ENCODE measurements at regions not wholly inside any gene's neighbourhood (a gene's known extent, or its start where the extent isn't known, plus 50 kb on each side); places are given as distances from the start of the nearest gene placed in this dataset.

DNA sequence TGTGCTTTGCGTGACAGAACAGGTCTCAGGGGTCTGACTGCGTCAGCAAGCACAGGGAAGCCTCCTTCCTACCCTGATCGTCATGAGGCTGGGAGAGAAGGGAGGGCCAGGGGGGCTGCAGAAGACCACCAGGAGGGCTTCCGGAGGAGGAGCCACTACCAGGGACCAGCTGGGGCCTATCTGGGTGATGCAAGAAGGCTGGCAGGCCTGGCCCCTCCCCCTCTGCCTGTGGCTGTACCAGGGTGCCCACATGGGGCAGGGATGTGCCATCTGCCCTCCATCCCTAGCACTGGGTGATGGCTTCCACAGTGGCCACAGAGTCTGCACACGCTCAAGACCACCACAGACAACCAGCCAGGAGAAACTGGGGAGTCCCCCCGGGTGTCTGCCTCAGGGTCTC is 116.4 kb upstream of the NKX1-1 start:
- DNase-seq: no peak

DNA sequence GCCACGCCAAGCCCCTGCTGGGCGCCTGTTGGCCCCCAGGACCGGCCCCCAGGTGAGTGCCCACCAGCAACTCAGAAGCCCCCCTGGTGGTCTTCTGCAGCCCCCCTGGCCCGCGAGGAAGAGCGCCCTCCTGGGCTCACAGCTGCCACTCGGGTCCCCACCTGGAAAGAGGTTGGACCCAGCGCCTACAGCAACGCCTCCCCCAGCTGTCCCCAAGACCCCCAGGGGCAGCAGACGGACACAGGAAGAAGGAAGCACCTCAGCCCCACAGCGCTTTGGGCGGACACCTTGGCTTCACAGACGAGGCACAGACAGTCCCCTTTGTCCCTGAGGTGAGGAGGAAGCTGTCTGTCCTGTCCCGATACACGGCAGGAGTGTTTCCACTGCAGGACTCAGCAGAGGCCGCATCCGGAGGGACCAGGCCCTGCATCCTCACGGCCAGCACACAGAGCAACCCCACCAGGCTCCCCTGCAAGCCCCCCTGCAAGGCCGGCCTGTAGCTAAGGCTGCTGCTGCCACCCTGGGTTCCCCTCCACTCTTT is 115.6 kb upstream of the NKX1-1 start:
- no peak for DNase-seq

DNA sequence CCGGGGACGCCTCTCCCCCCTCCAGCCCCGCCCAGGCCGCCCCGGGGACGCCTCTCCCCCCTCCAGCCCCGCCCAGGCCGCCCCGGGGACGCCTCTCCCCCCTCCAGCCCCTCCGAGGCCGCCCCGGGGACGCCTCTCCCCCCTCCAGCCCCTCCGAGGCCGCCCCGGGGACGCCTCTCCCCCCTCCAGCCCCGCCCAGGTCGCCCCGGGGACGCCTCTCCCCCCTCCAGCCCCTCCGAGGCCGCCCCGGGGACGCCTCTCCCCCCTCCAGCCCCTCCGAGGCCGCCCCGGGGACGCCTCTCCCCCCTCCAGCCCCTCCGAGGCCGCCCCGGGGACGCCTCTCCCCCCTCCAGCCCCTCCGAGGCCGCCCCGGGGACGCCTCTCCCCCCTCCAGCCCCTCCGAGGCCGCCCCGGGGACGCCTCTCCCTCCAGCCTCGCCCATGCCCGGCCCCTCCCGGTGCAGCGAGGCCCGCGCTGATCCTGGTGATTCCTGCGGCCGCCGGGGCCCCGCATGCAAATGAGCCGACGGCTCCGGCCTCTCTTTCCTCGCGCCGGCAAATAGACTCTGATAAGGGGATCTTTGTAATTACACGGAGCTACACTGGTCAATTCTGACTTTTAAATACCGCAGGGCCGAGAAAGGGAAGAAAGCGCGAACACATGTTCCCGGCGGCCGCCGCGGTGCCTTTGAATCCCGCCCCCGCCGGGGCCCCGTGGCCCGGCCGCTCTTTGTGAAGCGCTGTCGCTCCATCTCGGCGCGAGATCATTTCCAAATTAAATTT is 114.7 kb upstream of the NKX1-1 start:
- peak; percentile 34 for DNase-seq

DNA sequence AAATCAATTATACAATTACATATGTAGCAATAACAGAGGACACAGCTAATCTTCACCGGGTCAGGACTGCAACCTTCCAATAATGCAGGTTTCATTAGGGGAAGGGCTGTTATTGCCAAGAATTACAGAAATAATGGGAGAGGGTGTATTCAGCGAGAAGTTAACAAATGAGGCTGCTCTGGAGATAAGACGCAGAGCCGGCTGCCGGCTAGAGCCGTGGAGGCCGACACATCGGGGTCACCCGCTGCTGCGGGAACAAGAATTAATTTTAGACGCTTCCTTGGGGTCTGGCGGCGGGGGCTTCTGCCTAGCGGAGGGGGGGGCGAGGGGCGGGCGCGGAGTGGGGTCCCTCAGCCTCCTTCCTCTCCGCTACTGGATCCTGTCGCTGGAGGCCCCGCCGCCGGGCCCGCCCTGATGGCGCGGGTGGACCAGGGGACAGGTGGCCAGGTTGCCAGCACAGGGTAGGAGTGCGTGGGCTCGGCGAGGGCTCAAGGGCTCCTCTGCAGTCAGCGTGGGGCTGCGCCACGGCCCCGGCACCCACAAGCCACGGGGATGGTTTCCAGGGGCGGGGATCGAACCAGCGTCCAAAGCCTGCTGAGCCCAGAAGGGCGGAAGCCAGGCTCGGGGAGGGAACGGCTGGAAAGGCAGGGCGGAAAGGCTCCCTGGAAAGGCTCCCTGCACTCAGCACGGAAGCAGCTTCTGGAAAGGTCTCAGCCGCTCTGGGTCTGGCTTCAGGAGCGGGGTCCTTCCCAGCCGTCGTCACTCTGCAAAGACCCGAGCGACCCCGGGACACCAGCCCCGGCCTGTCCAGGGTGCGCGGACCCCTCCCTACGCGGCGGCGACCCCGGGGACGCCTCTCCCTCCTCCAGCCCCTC is 113.8 kb upstream of the NKX1-1 start:
- DNase-seq: no peak

DNA sequence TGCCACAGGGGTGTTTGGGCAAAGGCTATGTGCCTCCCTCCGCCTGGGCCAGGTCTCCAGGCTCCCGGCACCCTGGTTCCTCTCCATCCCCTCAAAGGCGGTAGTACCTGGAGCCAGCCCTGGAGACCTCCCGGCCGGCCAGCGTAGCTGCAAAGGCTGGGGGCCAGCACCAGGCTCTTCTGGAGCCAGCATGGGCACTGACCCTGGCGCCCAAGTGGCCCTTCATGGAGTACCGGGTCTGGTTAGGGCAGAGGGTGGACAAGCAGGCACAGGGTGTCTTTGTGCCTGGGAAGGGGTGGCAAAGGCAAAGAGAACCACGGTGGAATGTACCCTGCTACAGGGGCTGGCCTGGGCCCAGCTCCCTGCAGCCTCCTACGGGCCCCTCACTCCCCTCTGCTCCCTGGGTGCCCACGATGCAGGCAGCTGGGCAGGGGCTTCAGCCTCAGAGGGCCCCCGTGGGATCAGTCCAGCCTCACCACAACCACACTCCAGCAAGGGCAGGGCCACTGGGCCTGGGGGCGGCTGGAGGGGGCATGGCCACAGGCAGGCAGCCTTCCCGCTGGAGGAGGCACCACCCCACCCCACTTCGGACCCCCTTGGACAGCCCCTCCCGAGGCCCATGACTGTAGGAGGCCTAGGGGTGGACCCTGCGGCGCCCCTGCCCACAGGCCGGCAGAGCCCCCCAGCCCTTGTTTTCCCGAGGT is 112.9 kb upstream of the NKX1-1 start:
- DNase-seq: no peak

DNA sequence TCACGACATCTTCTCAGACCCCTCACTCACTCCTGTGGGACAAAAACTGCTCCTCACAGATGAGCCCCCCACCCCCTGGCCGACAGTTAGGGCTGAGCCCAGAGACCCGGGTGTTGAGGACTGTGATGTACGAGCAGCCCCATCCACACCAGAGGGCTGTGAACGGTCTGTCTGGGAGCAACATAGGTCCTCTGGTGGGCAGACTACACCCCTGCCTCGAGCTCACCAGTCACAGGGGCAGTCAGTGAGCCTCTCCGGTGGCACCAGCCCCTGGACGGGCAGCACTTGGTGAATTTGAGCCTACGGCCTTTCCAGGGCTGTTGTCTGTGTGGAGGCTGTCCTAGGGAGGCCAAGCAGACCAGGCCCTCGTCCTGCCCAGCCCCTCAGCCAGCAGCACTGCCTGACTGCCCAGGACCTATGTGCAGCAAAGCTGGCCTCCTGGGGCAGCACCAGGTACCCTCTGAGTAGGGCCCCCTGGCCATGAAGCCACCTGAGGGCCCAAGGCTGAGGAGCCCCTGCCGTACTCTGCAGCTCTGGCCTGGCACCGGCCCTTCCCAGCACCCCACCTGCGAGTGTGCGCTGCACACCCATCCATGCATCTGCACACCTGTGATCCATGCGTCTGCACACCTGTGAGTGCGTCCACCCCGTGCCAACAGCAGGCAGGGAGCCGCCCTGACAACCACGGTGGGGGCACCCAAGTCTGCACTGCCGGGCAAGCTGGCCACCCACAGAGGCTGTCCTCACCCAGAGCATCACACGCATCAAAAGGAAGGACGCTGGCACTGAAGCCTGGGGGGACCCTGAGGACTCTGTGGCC is 111.6 kb upstream of the NKX1-1 start:
- DNase-seq: no peak

DNA sequence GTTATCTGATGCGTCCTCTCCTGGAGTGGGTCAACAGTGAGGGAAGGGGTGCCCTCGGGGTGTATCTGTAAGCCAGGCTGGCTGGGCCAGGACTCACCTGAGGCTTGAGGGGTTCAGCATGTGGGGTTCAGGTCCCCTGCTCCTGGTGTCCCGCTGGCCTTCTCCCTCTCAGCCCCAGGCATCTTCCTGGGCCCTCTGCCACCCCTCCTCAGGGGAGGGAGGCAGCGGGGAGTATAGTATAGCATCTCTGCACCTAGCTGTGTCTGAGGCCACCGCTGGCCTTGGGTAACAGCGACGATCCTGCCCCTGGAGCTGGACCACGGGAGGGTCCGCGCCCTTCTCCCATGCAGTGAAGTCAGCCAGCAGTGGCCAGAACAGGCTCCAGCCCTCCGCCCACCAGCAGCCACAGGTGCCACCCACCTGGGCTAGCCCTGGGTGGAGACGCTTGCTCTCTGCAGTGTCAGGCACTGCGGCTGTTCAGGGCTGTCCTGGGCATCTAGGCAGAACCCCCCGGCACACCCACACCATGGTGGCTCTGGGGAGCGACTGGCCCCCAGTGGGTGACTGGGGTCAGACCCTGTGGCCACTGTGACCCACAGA is 110.7 kb upstream of the NKX1-1 start:
- no peak for DNase-seq

DNA sequence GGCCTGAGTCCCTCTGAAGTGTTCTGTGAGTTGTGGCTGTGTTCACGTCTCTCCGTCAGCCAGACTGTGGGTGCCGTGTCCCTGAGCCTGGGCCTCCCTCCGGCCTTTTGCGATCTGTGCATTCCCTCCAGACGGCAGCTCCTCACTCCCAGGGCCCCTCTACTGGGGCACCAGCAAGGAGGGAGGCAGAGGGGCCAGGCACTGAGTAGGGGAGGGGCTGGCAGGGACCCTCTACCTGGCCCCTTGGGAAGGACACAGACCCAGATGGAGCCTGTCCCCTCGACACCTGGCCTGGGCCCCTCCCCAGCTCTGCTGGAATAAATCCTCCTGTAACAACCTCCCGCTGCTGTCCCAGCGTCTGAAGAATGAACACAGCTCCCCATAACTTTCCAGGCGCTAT is 110.0 kb upstream of the NKX1-1 start:
- no peak for DNase-seq

DNA sequence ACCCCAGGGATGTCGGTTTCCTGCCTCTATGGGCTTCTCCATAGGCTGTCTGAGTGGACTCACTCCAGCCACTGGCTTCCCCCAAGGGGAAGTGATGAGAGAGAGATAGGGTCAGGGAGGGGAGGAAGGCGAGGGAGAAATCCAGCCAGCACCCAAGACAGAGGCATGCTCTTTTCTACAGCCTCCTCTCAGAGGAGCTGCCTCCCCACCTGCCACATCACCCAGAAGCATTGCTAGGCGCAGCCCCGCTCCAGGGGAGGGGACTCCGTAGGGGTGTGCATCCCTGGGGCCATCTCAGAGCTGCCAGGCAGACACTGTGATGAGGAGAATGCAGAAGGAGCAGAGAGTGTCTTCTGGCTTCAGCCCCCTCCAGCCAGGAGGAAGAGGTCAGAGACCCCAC is 109.5 kb upstream of the NKX1-1 start:
- DNase-seq: no peak

DNA sequence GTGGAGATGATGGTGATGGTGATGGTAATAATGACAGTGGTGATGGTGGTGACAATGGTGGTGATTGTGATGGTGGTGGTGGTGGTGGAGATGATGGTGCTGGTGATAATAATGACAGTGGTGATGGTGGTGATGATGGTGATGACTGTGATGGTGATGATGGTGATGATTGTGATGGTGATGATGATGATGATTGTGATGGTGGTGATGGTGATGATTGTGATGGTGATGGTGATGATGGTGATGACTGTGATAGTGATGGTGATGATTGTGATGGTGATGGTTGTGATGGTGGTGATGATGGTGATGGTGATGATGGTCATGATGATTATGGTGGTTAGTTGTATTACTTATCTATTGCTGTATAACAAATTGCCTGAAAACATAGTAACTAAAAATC is 108.9 kb upstream of the NKX1-1 start:
- DNase-seq: no peak

DNA sequence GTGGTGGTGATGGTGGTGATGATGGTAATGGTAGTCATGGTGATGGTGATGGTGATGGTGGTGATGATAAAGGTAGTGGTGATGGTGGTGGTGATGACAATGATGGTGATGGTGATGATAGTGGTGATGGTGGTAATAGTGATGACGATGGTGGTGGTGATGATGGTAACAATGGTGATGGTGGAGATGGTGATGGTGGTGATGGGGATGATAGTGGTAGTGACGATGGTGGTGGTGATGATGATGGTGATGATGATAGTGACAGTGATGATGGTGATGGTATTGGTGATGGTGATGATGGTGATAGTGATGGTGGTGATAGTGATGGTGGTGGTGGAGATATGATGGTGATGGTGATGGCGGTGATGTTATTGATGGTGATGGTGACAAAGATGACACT is 108.4 kb upstream of the NKX1-1 start:
- DNase-seq: no peak

DNA sequence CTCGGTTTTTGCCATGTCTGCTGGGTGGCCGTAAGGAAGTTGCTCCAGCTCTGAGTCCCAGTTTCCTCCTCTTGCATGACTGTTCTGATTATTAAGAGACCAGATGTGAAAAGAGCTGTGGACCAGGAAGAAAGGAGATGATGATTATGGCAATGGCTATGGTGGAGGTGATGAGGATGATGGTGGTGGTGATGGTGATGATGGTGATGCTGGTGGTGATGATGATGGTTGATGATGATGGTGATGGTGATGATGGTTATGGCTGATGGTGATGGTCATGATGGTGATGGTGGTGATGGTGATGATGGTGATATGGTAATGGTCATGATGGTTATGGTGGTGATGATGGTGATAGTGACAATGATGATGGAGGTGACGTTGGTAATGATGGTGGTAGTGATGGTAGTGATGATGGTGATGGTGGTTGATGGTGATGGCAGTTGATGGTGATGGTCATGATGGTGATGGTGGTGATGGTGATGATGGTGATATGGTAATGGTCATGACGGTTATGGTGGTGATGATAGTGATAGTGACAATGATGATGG is 107.8 kb upstream of the NKX1-1 start:
- DNase-seq: no peak

DNA sequence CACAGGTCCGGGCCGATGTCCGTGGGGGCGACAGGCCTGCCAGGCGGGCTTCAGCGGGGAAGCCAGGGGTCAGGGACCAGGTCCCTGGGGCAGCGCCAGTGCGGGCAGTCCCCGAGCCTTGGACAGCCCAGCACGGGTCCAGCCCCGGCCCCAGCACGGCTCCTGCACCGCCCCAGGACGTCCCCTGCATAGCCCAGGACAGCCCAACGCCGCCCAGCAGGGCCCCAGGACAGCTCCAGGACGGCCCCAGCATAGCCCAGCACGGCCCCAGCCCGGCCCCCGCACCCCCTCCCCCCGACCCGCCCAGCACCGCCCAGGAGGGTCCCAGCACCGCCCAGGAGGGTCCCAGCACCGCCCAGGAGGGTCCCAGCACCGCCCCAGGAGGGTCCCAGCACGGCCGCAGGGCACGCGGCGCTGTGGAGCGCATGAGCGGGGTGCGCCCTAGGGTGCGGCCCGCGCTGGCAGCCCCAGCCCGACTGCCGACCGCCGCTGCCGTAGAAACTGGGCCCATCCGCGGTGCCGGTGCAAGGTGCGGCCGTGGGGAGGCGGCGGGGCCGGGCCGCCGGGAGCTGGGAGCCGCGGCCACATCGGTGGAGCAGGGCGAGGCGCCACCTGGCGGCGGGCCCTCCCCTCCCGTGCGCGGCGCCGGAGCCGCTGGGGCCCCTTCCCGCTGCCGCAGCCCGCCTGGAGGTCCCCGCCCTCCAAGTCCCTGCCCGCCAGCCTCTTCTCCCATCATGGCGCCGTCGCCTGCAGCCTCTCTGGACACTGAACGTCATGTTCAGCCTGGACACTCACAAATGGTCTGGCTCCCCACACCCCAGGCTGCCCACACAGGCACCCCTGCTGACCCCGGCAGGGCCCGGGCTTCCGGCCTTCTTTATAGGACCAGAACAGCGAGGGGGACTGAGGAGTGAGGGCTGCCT is 106.8 kb upstream of the NKX1-1 start:
- peak; percentile 68 for DNase-seq

DNA sequence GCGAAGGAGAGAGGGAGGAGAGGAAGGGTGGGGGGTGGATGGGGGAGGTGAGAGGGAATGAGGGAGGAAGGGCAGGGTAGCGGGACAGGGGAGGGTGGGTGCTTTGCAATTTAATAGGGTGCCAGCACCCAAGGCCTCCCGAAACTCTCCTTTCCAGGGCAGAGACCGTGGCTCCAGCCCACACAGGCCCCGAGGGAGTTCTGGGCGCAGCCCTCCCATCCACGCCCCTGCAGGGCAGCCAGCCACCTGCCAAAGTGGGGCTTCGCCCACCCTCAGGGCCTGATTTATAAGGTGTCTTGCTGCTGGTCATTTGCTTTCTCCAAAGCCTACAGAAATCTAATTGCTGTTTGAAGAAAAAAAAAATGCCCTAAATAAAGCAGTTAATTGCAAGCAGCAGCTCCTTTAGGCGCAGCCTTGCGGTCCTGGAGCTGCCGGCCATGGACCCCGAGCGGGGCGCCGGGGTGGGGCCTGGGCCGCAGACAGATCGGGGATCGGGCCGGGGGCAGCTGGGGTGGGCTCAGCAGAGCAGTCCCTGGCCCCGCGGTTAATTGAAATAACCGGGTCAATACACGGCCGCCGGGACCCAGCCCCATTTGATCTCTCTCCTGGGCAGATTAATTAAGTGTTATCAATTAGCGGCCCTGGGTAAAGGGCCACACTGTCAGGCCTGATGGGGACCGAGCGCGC is 106.0 kb upstream of the NKX1-1 start:
- no peak for DNase-seq

DNA sequence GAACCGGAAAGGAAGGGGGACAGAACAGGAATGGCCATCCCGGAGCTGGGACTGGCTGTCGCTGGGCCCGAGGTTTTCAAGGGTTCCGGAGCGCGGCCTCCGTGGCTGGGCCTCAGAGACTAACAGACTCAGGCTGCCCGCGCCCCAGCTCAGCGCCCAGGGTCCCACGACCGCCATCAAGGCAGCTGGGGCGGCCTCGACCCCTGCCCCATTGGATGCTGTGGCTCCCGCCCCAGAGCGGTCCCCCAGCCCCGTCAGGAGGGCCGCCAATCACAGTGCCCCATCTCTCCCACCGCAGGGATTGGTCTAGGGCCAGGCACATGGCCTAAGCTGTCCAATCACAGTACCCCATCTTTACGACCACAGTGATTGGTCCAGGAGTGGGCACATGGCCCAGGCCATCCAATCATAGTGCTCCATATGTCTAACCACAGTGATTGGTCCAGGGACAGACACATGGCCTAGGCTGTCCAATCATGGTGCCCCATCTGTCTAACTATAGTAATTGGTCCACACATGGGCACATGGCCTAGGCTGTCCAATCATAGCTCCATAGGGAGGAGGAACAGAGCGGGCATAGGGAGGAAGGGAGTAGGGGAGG is 105.3 kb upstream of the NKX1-1 start:
- peak; percentile 49 for DNase-seq

DNA sequence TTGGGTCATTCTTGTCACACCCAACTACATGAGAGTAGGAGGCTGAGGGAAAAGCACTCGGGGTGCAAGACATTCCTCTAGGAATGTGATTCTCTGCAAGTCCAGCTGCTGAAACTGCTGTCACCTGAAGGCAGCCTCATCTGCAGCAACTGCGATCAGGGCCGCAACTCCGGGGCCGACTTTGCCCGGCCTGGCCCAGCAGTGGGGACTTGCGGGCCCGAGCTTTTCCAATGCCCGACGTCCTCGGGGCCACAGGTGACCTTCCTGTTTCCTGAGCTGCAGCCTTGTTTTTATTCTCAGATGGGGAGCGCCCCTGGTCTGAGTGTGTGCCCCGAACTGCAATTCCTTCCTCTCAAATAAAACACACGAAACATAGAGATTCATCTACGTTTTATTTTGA is 104.7 kb upstream of the NKX1-1 start:
- no peak for DNase-seq

DNA sequence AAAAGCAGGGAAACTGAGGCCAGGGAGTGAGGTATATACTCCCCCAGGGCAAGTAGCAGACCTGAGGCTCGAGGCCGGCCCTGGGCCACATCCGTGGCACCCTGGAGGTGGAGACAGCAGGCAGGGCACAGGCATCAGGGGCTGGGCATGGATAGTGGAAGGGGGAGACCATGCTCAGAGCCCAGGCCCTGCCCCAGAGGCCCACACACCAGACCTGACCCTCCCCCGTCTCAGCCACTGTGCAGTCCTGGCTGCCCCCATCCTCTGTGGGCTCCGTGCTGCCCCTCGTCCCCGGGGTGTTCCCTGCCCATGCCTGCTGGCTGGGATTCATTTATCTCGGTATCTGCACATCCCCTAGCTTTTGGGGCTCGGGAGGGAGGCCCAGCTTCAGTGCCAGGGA is 103.1 kb upstream of the NKX1-1 start:
- DNase-seq: no peak

DNA sequence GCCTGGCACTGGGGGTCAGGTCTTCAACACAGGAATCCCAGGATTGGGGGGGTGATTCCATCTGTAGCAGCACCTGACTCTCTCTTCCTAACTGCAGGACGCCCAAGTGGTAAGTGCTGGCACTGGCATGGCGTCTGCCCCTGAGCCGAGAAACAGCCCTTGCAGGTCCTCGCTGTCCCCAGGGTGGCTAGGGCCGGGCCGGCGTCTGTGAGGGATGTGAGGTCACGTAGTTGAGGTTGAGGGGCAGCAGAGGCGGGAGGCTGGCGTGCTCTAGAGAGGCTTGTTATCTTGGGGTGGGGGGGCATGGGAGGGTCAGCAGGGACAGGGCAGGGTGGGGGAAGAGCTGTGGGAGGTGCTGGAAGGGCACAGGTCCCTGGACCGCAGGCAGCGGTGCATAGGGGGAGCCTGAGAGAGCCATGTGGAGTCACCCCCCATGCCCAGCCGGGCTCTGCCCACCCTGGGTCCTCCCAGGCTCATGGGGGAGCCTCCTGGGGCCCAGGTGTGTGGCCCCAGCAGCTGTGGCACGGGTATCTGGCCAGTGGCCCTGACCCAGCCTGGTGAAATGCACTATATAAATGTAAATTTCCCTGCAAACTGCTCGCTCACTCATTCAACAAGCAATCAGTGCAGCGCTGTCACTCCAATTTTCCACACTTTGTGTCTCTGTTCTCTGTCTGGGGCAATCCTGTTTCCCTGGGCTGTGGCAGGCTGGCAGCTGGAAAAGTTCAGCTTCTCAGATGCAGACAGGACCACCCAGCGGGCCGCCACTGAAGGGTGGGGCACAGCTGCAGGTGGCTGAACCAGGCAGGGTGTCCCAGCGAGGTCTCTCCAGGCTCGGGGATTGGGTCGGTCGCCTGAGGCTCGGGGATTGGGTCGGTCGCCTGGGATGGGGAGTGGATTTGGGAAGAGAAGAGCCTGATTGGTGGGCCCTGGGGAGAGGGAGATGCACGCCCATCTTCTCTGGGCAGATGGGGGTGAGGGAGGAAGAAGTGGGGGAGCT is 102.2 kb upstream of the NKX1-1 start:
- no peak for DNase-seq
